WERI-Rb-1 (cell line): ENCODE measurements at regions not wholly inside any gene's neighbourhood (a gene's known extent, or its start where the extent isn't known, plus 50 kb on each side); places are given as distances from the start of the nearest gene placed in this dataset.

ENCODE experiments used
- DNase-seq: peaks from one replicate; pipeline ENCODE4 v3.0.0-alpha.2; 2020
- H3K27ac ChIP-seq: fragments of 250-450 bp; sonication (Bioruptor Pico); 2 replicates; pipeline ENCODE4 v1.5.1; 2020; ENCODE audit warnings: mild to moderate bottlenecking, moderate library complexity
- H3K27me3 ChIP-seq: fragments of 250-450 bp; sonication (Bioruptor Pico); 2 replicates; pipeline ENCODE4 v1.5.1; 2021; ENCODE audit warnings: mild to moderate bottlenecking, low read depth, moderate library complexity; ENCODE audit not compliant: insufficient read depth, severe bottlenecking
- H3K36me3 ChIP-seq: fragments of 250-450 bp; sonication (Bioruptor Pico); 2 replicates; pipeline ENCODE4 v1.5.1; 2020; ENCODE audit warnings: mild to moderate bottlenecking, moderate library complexity
- H3K4me3 ChIP-seq: 2 replicates; pipeline ENCODE4 v1.5.1; 2011; ENCODE audit warnings: low read depth, mild to moderate bottlenecking, control low read depth, low read length
- H3K9me3 ChIP-seq: fragments of 250-450 bp; sonication (Bioruptor Pico); 2 replicates; pipeline ENCODE4 v1.5.1; 2021; ENCODE audit warnings: mild to moderate bottlenecking, moderate library complexity; ENCODE audit not compliant: severe bottlenecking
- TF ChIP-seq, protein P1 (sequence below): IDR thresholded peaks from 2 replicates; pipeline ENCODE4 v1.5.1; 2011; ENCODE audit warnings: low read depth, mild to moderate bottlenecking, control low read depth, inconsistent platforms, low read length

DNA sequence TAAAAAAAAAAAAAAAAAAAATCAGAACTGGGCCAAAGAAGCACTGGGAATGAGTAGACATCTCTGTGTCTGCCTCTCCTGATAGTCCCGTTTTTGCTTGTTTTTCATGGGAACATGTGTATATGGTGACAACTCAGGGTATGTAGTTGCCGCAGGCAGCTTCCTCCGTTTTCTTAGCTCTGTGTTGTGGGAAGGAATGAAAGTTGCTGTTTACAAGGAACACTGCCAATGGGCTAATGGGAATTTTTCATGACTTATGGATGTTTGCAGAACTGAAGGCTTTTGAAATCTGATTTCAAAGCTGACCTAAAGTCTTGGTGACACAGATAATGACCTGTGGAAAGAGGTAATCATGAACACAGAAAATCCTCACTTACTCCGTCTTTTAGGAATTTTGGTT, 146.4 kb upstream of the BTG1 start:
- Histone ChIP-seq H3K27me3 (no peaks in the 10 kb centered on the region), H3K27ac (no peak overlapping the region), H3K36me3 (no peaks in the 10 kb centered on the region), H3K4me3 (no peak overlapping the region), H3K9me3 (no peaks in the 10 kb centered on the region)
- DNase-seq = no peak
- TF ChIP-seq, protein P1, sequence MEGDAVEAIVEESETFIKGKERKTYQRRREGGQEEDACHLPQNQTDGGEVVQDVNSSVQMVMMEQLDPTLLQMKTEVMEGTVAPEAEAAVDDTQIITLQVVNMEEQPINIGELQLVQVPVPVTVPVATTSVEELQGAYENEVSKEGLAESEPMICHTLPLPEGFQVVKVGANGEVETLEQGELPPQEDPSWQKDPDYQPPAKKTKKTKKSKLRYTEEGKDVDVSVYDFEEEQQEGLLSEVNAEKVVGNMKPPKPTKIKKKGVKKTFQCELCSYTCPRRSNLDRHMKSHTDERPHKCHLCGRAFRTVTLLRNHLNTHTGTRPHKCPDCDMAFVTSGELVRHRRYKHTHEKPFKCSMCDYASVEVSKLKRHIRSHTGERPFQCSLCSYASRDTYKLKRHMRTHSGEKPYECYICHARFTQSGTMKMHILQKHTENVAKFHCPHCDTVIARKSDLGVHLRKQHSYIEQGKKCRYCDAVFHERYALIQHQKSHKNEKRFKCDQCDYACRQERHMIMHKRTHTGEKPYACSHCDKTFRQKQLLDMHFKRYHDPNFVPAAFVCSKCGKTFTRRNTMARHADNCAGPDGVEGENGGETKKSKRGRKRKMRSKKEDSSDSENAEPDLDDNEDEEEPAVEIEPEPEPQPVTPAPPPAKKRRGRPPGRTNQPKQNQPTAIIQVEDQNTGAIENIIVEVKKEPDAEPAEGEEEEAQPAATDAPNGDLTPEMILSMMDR = no peak

DNA sequence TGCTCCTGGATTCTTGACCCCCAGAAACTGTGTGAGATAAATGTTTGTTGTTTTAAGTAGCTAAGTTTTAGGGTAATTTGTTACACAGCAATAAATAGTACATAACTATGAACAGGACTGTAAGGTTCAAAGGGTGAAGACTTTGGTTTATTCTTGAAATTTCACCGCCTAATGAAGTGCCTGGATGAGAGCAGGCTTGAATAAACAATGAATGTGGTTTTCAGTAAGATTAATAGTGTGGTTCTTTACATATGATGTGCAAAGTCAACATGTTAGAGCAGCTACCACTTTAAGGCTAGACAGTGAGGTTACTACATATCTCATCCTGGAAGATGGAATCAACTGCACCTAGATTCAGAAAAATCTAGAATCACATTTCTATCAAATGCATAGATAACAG, 145.2 kb upstream of the BTG1 start:
- H3K9me3 ChIP-seq = no peaks in the 10 kb centered on the region
- TF ChIP-seq, protein P1 = no peak

DNA sequence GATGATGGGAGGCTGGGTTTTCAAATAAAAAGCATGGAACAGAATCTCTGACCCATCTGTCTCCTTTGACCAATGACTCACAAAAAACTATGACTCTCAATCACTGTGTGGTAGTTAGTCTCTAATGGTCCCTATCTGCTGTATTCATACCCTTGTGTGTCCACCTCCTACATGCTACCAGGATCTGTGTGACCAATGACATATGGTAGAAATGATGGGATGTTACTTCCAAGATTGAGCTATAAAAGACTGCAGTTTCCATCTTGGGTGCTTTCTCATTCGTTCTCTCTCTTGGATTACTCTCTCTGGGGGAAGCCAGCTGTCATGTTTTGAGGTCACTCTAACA, 144.7 kb upstream of the BTG1 start:
- Histone ChIP-seq H3K4me3 (no peak overlapping the region), H3K9me3 (no peaks in the 10 kb centered on the region), H3K27me3 (no peaks in the 10 kb centered on the region), H3K27ac (no peak overlapping the region), H3K36me3 (no peaks in the 10 kb centered on the region)
- TF ChIP-seq, protein P1 = no peak
- DNase-seq = no peak

More for the DNA sequence above, 145.2 kb upstream of the BTG1 start:
- H3K27ac ChIP-seq = no peak overlapping the region
- no peaks in the 10 kb centered on the region for H3K36me3 ChIP-seq
- no peak for DNase-seq
- no peak overlapping the region for H3K4me3 ChIP-seq
- H3K27me3 ChIP-seq = no peaks in the 10 kb centered on the region

DNA sequence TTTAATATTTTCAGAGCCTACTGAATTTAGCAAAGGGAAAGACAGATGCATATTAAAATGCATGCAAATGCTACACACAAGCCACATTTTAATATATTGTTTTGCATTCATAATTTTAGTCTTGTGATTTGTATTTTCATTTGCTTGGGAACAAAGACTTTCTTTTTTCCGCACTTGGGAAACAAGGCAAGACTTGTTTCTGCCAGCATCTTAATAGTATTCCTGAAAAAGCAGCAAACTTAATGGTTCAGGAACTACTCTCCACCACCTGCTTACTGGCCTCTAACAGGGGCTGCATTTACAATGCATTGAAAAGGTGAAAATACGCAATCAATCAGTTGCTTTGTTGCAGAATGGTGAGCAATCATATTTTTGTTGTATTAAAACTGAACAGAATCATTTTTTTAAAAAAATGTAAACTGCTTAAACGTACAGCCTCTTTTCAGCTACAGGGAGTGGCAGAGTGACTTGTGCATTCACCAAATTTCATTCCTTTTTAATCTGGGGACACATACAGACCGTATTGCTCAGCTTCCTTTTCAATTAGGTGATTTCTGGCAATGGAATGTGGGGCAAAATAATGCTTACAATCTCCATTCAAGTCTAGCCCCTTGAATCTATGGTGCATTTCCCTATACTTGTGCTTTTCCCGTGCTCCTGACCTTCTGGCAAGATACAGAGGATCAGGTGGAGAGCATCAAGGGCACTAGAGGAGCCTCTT, 144.1 kb upstream of the BTG1 start:
- Histone ChIP-seq H3K27ac (no peak overlapping the region), H3K27me3 (no peaks in the 10 kb centered on the region), H3K4me3 (no peak overlapping the region), H3K36me3 (no peaks in the 10 kb centered on the region), H3K9me3 (no peaks in the 10 kb centered on the region)
- TF ChIP-seq, protein P1 = no peak
- no peak for DNase-seq

DNA sequence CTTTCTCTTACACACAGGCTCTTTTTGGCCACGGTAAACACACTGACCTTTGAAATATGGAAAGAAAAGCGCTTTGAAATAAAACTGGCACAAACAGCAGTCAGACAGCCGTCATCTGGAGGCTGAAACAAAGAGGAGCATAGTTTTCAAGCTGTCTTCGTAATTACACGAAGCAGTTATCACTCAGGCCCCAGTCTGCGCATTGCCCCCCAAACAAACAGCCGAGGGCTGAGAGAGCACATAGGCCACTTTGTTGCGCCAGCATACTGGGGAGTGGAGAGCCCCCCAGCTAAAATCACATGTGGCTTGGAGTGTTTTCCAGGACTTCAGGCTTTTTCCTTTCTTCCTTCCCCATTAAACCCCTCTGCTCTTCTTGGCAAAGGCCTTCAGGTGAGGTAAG, 142.9 kb upstream of the BTG1 start:
- Histone ChIP-seq H3K27ac (no peak overlapping the region), H3K27me3 (no peaks in the 10 kb centered on the region), H3K9me3 (no peaks in the 10 kb centered on the region), H3K4me3 (no peak overlapping the region), H3K36me3 (no peaks in the 10 kb centered on the region)
- TF ChIP-seq, protein P1 = no peak
- no peak for DNase-seq

DNA sequence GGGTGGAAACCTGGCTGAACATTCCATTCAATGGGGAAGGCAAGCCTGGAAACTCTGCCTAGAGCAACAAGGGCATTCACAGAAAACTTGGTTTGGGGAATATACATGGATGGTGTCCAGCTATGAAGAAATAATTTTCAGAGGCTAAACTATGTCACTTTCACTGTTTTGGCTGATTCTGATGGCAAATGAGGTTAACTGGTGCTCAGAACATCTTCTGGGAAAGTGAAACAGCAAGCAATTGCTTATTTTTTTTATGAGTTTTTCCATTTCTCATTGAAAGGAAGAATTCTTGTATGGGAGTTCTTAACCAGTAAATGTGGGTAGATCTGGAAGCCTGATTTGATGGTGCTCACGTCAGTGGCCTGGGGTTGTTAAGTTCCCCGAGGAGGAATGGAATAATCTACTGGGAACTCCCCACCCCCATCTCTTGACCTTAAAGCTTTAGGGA, 132.8 kb upstream of the BTG1 start:
- H3K36me3 ChIP-seq = no peaks in the 10 kb centered on the region
- TF ChIP-seq, protein P1 = no peak
- no peak for DNase-seq
- H3K27ac ChIP-seq = no peak overlapping the region
- H3K9me3 ChIP-seq = no peaks in the 10 kb centered on the region
- H3K27me3 ChIP-seq = no peaks in the 10 kb centered on the region
- H3K4me3 ChIP-seq = no peak overlapping the region
